Right renal cortex interstitium (tissue), 3 donors: ENCODE measurements at regions not wholly inside any gene's neighbourhood (a gene's known extent, or its start where the extent isn't known, plus 50 kb on each side); places are given as distances from the start of the nearest gene placed in this dataset.

ENCODE experiments used
- DNase-seq, 3 donors: peaks; one replicate each; pipeline ENCODE4 v3.0.0-alpha.2; 2013; ENCODE audit warnings: low read depth in 3 of 3, low spot score in 2 of 3

- no peak for DNase-seq
Observed at GRCh38 chr5:167871091-167871490, 420.4 kb upstream of the WWC1 start.

GRCh38 chr5:167872791-167873190 is 418.7 kb upstream of the WWC1 start:
- no peak for DNase-seq

GRCh38 chr5:167877114-167877722 is 414.2 kb upstream of the WWC1 start:
- DNase-seq, result no peak

- no peak for DNase-seq
Observed at GRCh38 chr5:167877924-167878323, 413.5 kb upstream of the WWC1 start.

- no peak for DNase-seq
Observed at GRCh38 chr5:167880420-167880819, 411.0 kb upstream of the WWC1 start.

- no peak for DNase-seq
Observed at GRCh38 chr5:167881041-167881440, 410.4 kb upstream of the WWC1 start.

GRCh38 chr5:167886196-167886595 is 405.2 kb upstream of the WWC1 start:
- no peak for DNase-seq

GRCh38 chr5:167888393-167888792 is 403.1 kb upstream of the WWC1 start:
- no peak for DNase-seq

GRCh38 chr5:167889276-167889675 is 402.2 kb upstream of the WWC1 start:
- no peak for DNase-seq

GRCh38 chr5:167892352-167893115 is 398.9 kb upstream of the WWC1 start:
- no peak for DNase-seq

- DNase-seq, result no peak
Observed at GRCh38 chr5:167893271-167893670, 398.2 kb upstream of the WWC1 start.

- DNase-seq, result no peak
Observed at GRCh38 chr5:167894631-167895472, 396.6 kb upstream of the WWC1 start.

- DNase-seq, result no peak
Observed at GRCh38 chr5:167895899-167896659, 395.4 kb upstream of the WWC1 start.

- no peak for DNase-seq
Observed at GRCh38 chr5:167896814-167897213, 394.6 kb upstream of the WWC1 start.

GRCh38 chr5:167897371-167897770 is 394.1 kb upstream of the WWC1 start:
- DNase-seq, result no peak

- no peak for DNase-seq
Observed at GRCh38 chr5:167898361-167899042, 392.9 kb upstream of the WWC1 start.

- DNase-seq, result no peak
Observed at GRCh38 chr5:167899490-167900070, 391.9 kb upstream of the WWC1 start.

GRCh38 chr5:167900340-167900935 is 391.0 kb upstream of the WWC1 start:
- no peak for DNase-seq

- DNase-seq, result no peak
Observed at GRCh38 chr5:167902298-167902697, 389.1 kb upstream of the WWC1 start.

- DNase-seq, result no peak
Observed at GRCh38 chr5:167903243-167903642, 388.2 kb upstream of the WWC1 start.
